ENCODE measurements at regions not wholly inside any gene's neighbourhood (a gene's known extent, or its start where the extent isn't known, plus 50 kb on each side); places are given as distances from the start of the nearest gene placed in this dataset.
A peak's percentile ranks its signal among the peaks of the same experiment; 100 is the strongest.

- Histone ChIP-seq H3K9me3 (ENCODE audit: control insufficient read depth, insufficient read depth, low read length) (no peaks in the 10 kb centered on the region), H3K27ac (ENCODE audit: low read length) (no peak overlapping the region), H3K27me3 (ENCODE audit: control insufficient read depth, insufficient read depth, low read length) (no peaks in the 10 kb centered on the region), H3K36me3 (ENCODE audit: control insufficient read depth, insufficient read depth, low read length) (no peaks in the 10 kb centered on the region), H3K4me1 (ENCODE audit: control insufficient read depth, insufficient read depth, low read length) (no peaks in the 10 kb centered on the region), H3K4me3 (ENCODE audit: low read length) (no peak overlapping the region)
- WGBS (ENCODE audit: insufficient coverage, insufficient read length): no CpG with 5 or more reads among the region's 1 CpG
- DNase-seq (ENCODE audit: low read depth, low spot score): no peak
These were observed 307.2 kb downstream of the SNX13 start for GRCh38 chr7:17633067-17633466.

DNA sequence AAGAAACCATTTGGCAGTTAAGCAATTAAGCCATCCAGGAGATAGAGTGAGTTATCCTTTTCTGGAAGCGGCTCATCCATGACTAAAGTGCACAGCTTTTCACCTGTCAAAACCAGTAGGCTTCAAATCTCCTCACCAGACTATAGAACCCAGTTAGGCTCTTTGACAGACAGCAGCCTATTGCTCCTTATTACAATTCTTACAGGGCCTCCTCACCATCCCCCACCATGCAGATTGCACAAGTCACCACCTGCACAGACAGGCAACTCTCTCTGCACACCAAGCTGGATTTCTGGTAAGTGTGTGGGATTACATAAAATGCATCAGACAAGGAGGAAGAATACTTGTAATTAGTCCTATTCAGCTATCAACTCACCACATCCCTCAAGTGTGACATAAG lies 301.6 kb downstream of the SNX13 start:
- no peaks in the 10 kb centered on the region for H3K27me3 ChIP-seq (ENCODE audit: control insufficient read depth, insufficient read depth, low read length)
- no peaks in the 10 kb centered on the region for H3K36me3 ChIP-seq (ENCODE audit: control insufficient read depth, insufficient read depth, low read length)
- DNase-seq (ENCODE audit: low read depth, low spot score): no peak
- no peak overlapping the region for H3K4me3 ChIP-seq (ENCODE audit: low read length)
- no peaks in the 10 kb centered on the region for H3K9me3 ChIP-seq (ENCODE audit: control insufficient read depth, insufficient read depth, low read length)
- no peak overlapping the region for H3K27ac ChIP-seq (ENCODE audit: low read length)
- H3K4me1 ChIP-seq (ENCODE audit: control insufficient read depth, insufficient read depth, low read length): no peaks in the 10 kb centered on the region
- no CpG with 5 or more reads among the region's 1 CpG for WGBS (ENCODE audit: insufficient coverage, insufficient read length)

DNA sequence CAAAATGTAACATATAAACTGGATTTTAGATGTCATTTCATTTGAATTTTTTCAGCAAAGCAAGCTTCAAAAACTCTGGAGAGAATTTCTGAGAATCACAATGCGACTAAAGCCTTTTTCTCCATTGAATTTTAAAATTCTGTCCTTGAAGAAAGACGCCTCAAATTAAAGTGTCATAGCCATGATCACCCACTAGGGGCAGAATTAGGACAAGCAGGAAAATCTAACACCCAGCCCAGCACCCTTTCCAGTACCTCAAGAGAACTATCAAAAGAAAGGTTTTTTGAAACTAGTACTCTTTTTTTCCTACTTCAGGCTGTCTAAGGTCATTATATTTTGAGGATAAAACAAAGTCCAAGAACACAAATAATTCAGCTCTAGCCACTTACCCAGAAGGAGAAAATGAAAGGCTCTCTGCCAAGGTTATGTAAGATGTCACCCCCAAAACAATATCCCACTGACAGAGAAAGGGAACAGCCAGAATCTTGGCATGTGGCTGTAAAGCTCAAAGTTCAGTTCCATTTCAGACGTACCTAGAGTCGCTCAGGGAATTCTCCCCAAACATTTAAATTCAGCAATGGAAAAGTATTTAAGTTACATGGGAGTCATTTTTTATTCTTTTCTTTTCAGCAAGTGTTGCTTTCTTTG lies 299.4 kb downstream of the SNX13 start:
- Histone ChIP-seq H3K27ac (ENCODE audit: low read length) (no peak overlapping the region), H3K4me3 (ENCODE audit: low read length) (no peak overlapping the region), H3K4me1 (ENCODE audit: control insufficient read depth, insufficient read depth, low read length) (no peaks in the 10 kb centered on the region), H3K27me3 (ENCODE audit: control insufficient read depth, insufficient read depth, low read length) (no peaks in the 10 kb centered on the region), H3K9me3 (ENCODE audit: control insufficient read depth, insufficient read depth, low read length) (no peaks in the 10 kb centered on the region), H3K36me3 (ENCODE audit: control insufficient read depth, insufficient read depth, low read length) (no peaks in the 10 kb centered on the region)
- DNase-seq (ENCODE audit: low read depth, low spot score): peak; percentile 33
- WGBS (ENCODE audit: insufficient coverage, insufficient read length): no CpG with 5 or more reads among the region's 4 CpGs

GRCh38 chr7:17645500-17645899 lies 294.8 kb downstream of the SNX13 start:
- H3K9me3 ChIP-seq (ENCODE audit: control insufficient read depth, insufficient read depth, low read length): no peaks in the 10 kb centered on the region
- no CpG with 5 or more reads among the region's 1 CpG for WGBS (ENCODE audit: insufficient coverage, insufficient read length)
- H3K27me3 ChIP-seq (ENCODE audit: control insufficient read depth, insufficient read depth, low read length): no peaks in the 10 kb centered on the region
- H3K4me3 ChIP-seq (ENCODE audit: low read length): no peak overlapping the region
- H3K4me1 ChIP-seq (ENCODE audit: control insufficient read depth, insufficient read depth, low read length): no peaks in the 10 kb centered on the region
- no peaks in the 10 kb centered on the region for H3K36me3 ChIP-seq (ENCODE audit: control insufficient read depth, insufficient read depth, low read length)
- H3K27ac ChIP-seq (ENCODE audit: low read length): no peak overlapping the region
- no peak for DNase-seq (ENCODE audit: low read depth, low spot score)

- no peak for DNase-seq (ENCODE audit: low read depth, low spot score)
- no CpG with 5 or more reads among the region's 3 CpGs for WGBS (ENCODE audit: insufficient coverage, insufficient read length)
- H3K36me3 ChIP-seq (ENCODE audit: control insufficient read depth, insufficient read depth, low read length): no peaks in the 10 kb centered on the region
- no peaks in the 10 kb centered on the region for H3K9me3 ChIP-seq (ENCODE audit: control insufficient read depth, insufficient read depth, low read length)
- no peaks in the 10 kb centered on the region for H3K4me1 ChIP-seq (ENCODE audit: control insufficient read depth, insufficient read depth, low read length)
- H3K27me3 ChIP-seq (ENCODE audit: control insufficient read depth, insufficient read depth, low read length): no peaks in the 10 kb centered on the region
- H3K4me3 ChIP-seq (ENCODE audit: low read length): no peak overlapping the region
- H3K27ac ChIP-seq (ENCODE audit: low read length): no peak overlapping the region
These were observed 293.9 kb downstream of the SNX13 start for GRCh38 chr7:17646253-17646956.

GRCh38 chr7:17651341-17651740 lies 289.0 kb downstream of the SNX13 start:
- DNase-seq (ENCODE audit: low read depth, low spot score): no peak
- WGBS (ENCODE audit: insufficient coverage, insufficient read length): no CpG with 5 or more reads among the region's 2 CpGs
- Histone ChIP-seq H3K4me1 (ENCODE audit: control insufficient read depth, insufficient read depth, low read length) (no peaks in the 10 kb centered on the region), H3K4me3 (ENCODE audit: low read length) (no peak overlapping the region), H3K27me3 (ENCODE audit: control insufficient read depth, insufficient read depth, low read length) (no peaks in the 10 kb centered on the region), H3K27ac (ENCODE audit: low read length) (no peak overlapping the region), H3K9me3 (ENCODE audit: control insufficient read depth, insufficient read depth, low read length) (no peaks in the 10 kb centered on the region), H3K36me3 (ENCODE audit: control insufficient read depth, insufficient read depth, low read length) (no peaks in the 10 kb centered on the region)

DNA sequence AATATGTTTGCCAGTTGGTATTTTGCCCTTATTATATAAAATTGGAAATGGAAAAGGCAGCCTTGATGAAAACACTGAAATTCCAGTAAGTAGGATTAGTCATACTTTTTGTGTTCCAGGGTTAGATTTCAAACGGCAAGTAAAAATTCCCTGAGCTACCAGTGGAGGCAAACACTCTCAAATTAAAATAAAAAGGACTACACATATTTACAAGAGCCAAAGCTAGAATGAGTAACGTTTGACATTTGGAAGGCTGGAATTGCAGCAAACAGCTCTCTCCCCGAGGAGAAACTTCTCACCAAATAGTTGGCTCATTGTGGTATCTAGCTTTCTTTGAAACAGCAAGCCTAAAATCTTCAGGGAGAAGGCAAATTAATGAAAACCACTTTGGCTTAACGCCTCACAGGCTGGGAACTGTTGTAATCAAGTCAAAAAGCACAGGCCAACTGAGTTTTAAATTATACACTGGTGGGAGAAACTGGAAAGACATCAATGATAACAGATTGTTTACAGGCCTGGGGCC lies 288.4 kb downstream of the SNX13 start:
- no CpG with 5 or more reads among the region's 4 CpGs for WGBS (ENCODE audit: insufficient coverage, insufficient read length)
- Histone ChIP-seq H3K36me3 (ENCODE audit: control insufficient read depth, insufficient read depth, low read length) (no peaks in the 10 kb centered on the region), H3K4me3 (ENCODE audit: low read length) (no peak overlapping the region), H3K27ac (ENCODE audit: low read length) (no peak overlapping the region), H3K4me1 (ENCODE audit: control insufficient read depth, insufficient read depth, low read length) (no peaks in the 10 kb centered on the region), H3K9me3 (ENCODE audit: control insufficient read depth, insufficient read depth, low read length) (no peaks in the 10 kb centered on the region), H3K27me3 (ENCODE audit: control insufficient read depth, insufficient read depth, low read length) (no peaks in the 10 kb centered on the region)
- no peak for DNase-seq (ENCODE audit: low read depth, low spot score)

DNA sequence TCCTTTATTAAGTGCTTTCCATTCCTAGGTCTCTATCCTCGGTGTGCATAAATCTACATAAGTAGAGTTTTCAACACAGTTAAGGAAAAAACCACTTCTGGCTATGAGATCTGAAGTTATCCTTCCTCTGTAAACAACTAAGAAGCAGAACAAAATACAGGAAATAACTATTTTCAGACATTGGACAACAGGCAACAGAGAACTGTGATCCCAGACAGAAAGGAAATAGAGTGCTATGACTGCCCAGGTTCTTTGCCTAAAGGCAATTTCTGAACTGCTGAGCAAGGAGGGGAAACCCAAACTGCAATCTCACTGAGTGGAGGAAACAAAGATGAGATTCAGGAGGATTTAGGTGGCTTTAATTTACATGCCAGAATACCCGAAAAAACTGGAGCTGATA lies 285.4 kb downstream of the SNX13 start:
- Histone ChIP-seq H3K9me3 (ENCODE audit: control insufficient read depth, insufficient read depth, low read length) (no peaks in the 10 kb centered on the region), H3K4me3 (ENCODE audit: low read length) (no peak overlapping the region), H3K27ac (ENCODE audit: low read length) (no peak overlapping the region), H3K27me3 (ENCODE audit: control insufficient read depth, insufficient read depth, low read length) (no peaks in the 10 kb centered on the region), H3K4me1 (ENCODE audit: control insufficient read depth, insufficient read depth, low read length) (no peaks in the 10 kb centered on the region), H3K36me3 (ENCODE audit: control insufficient read depth, insufficient read depth, low read length) (no peaks in the 10 kb centered on the region)
- no CpG with 5 or more reads among the region's 2 CpGs for WGBS (ENCODE audit: insufficient coverage, insufficient read length)
- DNase-seq (ENCODE audit: low read depth, low spot score): no peak

GRCh38 chr7:17659126-17659525 lies 281.2 kb downstream of the SNX13 start:
- Histone ChIP-seq H3K36me3 (ENCODE audit: control insufficient read depth, insufficient read depth, low read length) (no peaks in the 10 kb centered on the region), H3K4me3 (ENCODE audit: low read length) (no peak overlapping the region), H3K27me3 (ENCODE audit: control insufficient read depth, insufficient read depth, low read length) (no peaks in the 10 kb centered on the region), H3K27ac (ENCODE audit: low read length) (no peak overlapping the region), H3K4me1 (ENCODE audit: control insufficient read depth, insufficient read depth, low read length) (no peaks in the 10 kb centered on the region), H3K9me3 (ENCODE audit: control insufficient read depth, insufficient read depth, low read length) (no peaks in the 10 kb centered on the region)
- DNase-seq (ENCODE audit: low read depth, low spot score): no peak
- no CpG with 5 or more reads among the region's 3 CpGs for WGBS (ENCODE audit: insufficient coverage, insufficient read length)

DNA sequence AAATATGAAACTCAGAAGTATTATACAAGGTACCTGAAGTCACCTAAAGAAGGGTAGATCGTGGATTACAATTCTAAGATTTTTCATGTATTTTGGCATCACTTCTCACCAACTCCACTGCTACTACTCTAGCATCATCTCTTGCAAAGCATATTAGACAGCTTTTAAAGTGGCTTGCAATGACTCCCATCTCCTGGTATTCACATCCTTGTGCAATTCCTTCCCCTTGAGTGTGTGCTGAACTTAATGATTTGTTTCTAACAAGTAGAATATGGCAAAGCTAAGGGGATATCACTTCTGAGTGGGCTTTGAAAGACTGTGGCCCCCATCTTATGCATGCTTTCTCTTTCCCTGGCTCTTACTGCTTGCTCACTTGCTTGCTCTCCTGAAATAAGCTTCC lies 280.2 kb downstream of the SNX13 start:
- no peaks in the 10 kb centered on the region for H3K4me1 ChIP-seq (ENCODE audit: control insufficient read depth, insufficient read depth, low read length)
- no peak overlapping the region for H3K4me3 ChIP-seq (ENCODE audit: low read length)
- H3K9me3 ChIP-seq (ENCODE audit: control insufficient read depth, insufficient read depth, low read length): no peaks in the 10 kb centered on the region
- H3K27ac ChIP-seq (ENCODE audit: low read length): no peak overlapping the region
- H3K36me3 ChIP-seq (ENCODE audit: control insufficient read depth, insufficient read depth, low read length): no peaks in the 10 kb centered on the region
- no CpG with 5 or more reads among the region's 1 CpG for WGBS (ENCODE audit: insufficient coverage, insufficient read length)
- DNase-seq (ENCODE audit: low read depth, low spot score): no peak
- no peaks in the 10 kb centered on the region for H3K27me3 ChIP-seq (ENCODE audit: control insufficient read depth, insufficient read depth, low read length)
